Activated CD8-positive, alpha-beta T cell treated with anti-CD3 and anti-CD28 coated beads for 36 hours (primary cell): ENCODE measurements at regions not wholly inside any gene's neighbourhood (a gene's known extent, or its start where the extent isn't known, plus 50 kb on each side); places are given as distances from the start of the nearest gene placed in this dataset.

Experiments
- ATAC-seq: fragments of 200-7000 bp; cut with Tn5 transposase; one replicate; pipeline ENCODE4 v1.10.0; 2021; ENCODE audit warnings: mild to moderate bottlenecking, moderate library complexity
- CTCF ChIA-PET: fragments of 350-600 bp; sonication (Branson Sonifier 250); formaldehyde crosslinking; loops from one replicate; lab custom pipeline; 2021; ENCODE audit warnings: antibody characterized with exemption; lab: Charles Lee
- POLR2A ChIA-PET: fragments of 350-600 bp; sonication (Branson Sonifier 250); formaldehyde crosslinking; loops from one replicate; lab custom pipeline; 2021; ENCODE audit warnings: antibody characterized with exemption; lab: Charles Lee
- DNase-seq: peaks from one replicate; pipeline ENCODE4 v3.0.0-alpha.2; 2020
- H3K27ac Mint-ChIP-seq: one replicate; pipeline ENCODE4 v1.8.0; 2021; ENCODE audit warnings: mild to moderate bottlenecking, mixed read lengths
- H3K27me3 Mint-ChIP-seq: one replicate; pipeline ENCODE4 v1.8.0; 2021; ENCODE audit warnings: mixed read lengths
- H3K36me3 Mint-ChIP-seq: one replicate; pipeline ENCODE4 v1.8.0; 2021; ENCODE audit warnings: low read depth, mixed read lengths
- H3K4me1 Mint-ChIP-seq: one replicate; pipeline ENCODE4 v1.8.0; 2021; ENCODE audit warnings: low read depth, mixed read lengths
- H3K4me3 Mint-ChIP-seq: one replicate; pipeline ENCODE4 v1.8.0; 2021; ENCODE audit warnings: mild to moderate bottlenecking, moderate library complexity, mixed read lengths
- H3K9me3 Mint-ChIP-seq: one replicate; pipeline ENCODE4 v1.8.0; 2021; ENCODE audit warnings: mixed read lengths
- CTCF ChIP-seq: fragments of 200-600 bp; IDR thresholded peaks from one replicate; pipeline ENCODE4 v1.8.0; 2022; ENCODE audit warnings: antibody characterized with exemption, mild to moderate bottlenecking
- intact Hi-C: fragments of 100-400 bp; cut with micrococcal nuclease; formaldehyde crosslinking; loops from one replicate; pipeline ENCODE4 v1.10.0; 2022

DNA sequence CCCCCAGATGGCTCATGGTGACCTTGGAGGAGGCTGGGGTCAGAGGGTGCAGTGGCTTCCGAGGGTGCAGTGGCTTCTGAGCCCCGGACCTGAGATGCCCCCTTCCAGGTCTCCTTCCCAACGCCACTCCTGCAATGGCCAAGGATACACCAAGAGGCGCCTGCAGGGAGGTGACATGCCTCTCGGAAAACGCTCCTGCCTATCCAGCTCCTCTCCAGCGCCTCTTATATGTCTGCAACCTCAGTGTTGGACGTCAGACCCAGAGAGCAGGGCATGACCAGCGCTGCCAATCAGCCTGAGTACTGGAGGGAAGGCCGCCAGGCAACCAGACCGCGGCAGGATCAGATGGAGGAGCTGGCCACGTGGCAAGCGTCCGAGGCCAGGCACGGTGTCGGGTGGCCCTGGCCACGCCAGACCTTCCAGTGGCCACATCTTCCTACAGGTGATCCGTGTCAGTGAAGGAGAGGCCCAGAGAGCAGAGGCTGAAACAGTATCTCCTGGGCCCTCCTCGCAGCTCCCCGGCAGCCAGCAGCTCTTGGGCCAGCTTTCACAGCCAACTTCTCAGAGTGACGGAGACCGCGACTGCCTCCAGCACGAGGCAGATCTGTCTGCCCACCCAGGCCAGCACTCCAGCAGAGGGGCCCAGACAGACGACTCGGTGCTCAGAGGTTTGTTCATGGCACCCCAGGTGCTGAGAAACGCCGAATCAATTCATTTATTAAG lies 199.5 kb upstream of the SALL3 start:
- intact Hi-C loops, result no loop called here
- ATAC-seq, result no peak

GRCh38 chr18:78780719-78781600 lies 198.7 kb upstream of the SALL3 start:
- DNase-seq (no peak), ATAC-seq (no peak)
- POLR2A ChIA-PET, result no interaction called here
- H3K36me3 Mint-ChIP-seq, result no peaks in the 10 kb centered on the region
- H3K27ac Mint-ChIP-seq, result no peak overlapping the region
- no peaks in the 10 kb centered on the region for H3K4me1 Mint-ChIP-seq
- CTCF ChIA-PET, result no interaction called here
- H3K27me3 Mint-ChIP-seq, result no peaks in the 10 kb centered on the region
- no peak for TF ChIP-seq CTCF
- H3K4me3 Mint-ChIP-seq, result no peak overlapping the region
- intact Hi-C loops, result no loop called here
- no peaks in the 10 kb centered on the region for H3K9me3 Mint-ChIP-seq

More for the DNA sequence above, 199.5 kb upstream of the SALL3 start:
- TF ChIP-seq CTCF, result no peak
- Mint-ChIP-seq H3K9me3 (no peaks in the 10 kb centered on the region), H3K36me3 (no peaks in the 10 kb centered on the region), H3K27me3 (no peaks in the 10 kb centered on the region), H3K27ac (no peak overlapping the region), H3K4me1 (no peaks in the 10 kb centered on the region), H3K4me3 (no peak overlapping the region)
- DNase-seq, result no peak
- ChIA-PET CTCF (no interaction called here), POLR2A (no interaction called here)

- Mint-ChIP-seq H3K36me3 (no peaks in the 10 kb centered on the region), H3K4me3 (no peak overlapping the region), H3K27me3 (no peaks in the 10 kb centered on the region), H3K4me1 (no peaks in the 10 kb centered on the region), H3K9me3 (no peaks in the 10 kb centered on the region), H3K27ac (no peak overlapping the region)
- DNase-seq, result no peak
- TF ChIP-seq CTCF, result no peak
- intact Hi-C loops, result no loop called here
- CTCF ChIA-PET, result no interaction called here
- POLR2A ChIA-PET, result no interaction called here
- ATAC-seq, result no peak
These were observed 198.0 kb upstream of the SALL3 start for GRCh38 chr18:78781601-78781960.

DNA sequence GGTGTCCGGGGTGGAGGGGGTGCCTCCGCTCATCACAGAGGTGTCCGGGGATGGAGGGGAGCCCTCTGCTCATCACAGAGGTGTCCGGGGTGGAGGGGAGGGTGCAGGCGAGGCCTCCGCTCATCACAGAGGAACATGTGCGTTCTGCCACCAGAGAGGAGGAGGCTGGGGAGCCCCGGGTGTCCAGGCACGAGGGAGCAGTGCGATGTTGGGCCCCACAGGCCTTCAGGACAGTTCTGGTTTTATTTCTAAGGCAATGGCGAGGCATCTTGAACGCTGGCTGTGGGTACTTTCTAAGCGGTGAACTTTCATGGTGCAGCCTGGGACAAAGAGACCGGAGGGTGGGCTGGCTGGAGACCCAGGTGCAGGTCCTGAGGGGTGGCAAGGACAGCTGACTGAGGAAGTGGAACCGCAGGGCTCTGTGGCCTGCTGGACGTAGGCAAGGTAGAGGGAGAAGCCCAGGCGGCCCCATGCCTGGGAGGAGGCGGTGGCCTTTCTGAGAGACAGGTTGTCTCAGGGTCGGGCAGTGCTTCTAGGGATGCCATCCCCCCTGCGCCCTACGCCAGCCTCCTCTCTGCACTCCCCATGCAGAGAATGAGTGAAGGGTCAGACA lies 196.6 kb upstream of the SALL3 start:
- Mint-ChIP-seq H3K9me3 (no peaks in the 10 kb centered on the region), H3K4me1 (no peaks in the 10 kb centered on the region), H3K4me3 (no peak overlapping the region), H3K36me3 (no peaks in the 10 kb centered on the region), H3K27ac (no peak overlapping the region), H3K27me3 (no peaks in the 10 kb centered on the region)
- DNase-seq (no peak), ATAC-seq (no peak)
- POLR2A ChIA-PET, result no interaction called here
- intact Hi-C loops, result no loop called here
- CTCF ChIA-PET, result no interaction called here
- no peak for TF ChIP-seq CTCF

- ChIA-PET POLR2A (no interaction called here), CTCF (no interaction called here)
- no peaks in the 10 kb centered on the region for H3K9me3 Mint-ChIP-seq
- DNase-seq (no peak), ATAC-seq (no peak)
- TF ChIP-seq CTCF, result no peak
- H3K4me1 Mint-ChIP-seq, result no peaks in the 10 kb centered on the region
- no peak overlapping the region for H3K27ac Mint-ChIP-seq
- H3K27me3 Mint-ChIP-seq, result no peaks in the 10 kb centered on the region
- H3K36me3 Mint-ChIP-seq, result no peaks in the 10 kb centered on the region
- H3K4me3 Mint-ChIP-seq, result no peak overlapping the region
- intact Hi-C loops, result no loop called here
These were observed 196.1 kb upstream of the SALL3 start for GRCh38 chr18:78783564-78783960.
